ENCODE measurements at regions not wholly inside any gene's neighbourhood (a gene's known extent, or its start where the extent isn't known, plus 50 kb on each side); places are given as distances from the start of the nearest gene placed in this dataset.
"Not testable (repeated sequence)": the region's sequence is repeated elsewhere in the genome, so short reads cannot be mapped to it uniquely, and the experiment has no call there.

DNA sequence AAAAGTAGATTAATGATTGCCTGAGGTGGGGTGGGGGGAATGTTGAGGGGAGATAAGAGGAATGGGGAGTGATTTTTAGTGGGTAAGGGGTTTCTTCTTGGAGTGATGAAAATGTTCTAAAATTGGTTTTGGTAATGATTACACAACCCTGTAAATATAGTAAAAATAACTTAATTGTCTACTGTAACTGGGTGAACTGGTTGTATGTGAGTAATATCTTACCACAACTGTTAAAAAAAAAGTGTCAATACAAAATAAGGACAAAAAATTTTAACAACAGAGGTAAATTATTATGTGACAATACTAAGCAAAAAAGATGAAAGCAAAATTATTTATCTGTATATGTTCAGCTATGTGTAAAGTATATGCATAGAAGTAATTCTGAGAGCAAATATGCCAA lies 86.3 kb upstream of the RASSF8 start:
- no peak for DNase-seq (ENCODE audit: low read depth)

DNA sequence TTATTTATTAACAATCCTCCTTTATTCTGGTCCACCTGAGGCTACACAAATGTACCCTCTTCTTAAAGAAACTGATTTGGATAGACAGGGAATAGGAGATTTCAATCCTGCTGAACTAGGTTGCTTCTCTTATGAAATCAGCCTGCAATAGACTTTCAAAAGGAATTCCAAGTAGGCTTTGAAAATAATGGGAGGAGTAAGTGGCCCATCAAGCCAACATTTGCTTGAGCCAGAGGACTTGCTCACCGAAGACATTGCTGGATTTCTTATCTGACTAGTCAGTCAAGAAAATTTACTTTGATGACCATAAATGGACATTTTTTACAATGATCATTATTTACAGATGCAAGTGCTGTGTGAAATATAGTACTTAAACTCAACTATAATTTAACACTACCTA lies 82.8 kb upstream of the RASSF8 start:
- peak; percentile 75 for DNase-seq (ENCODE audit: low read depth)

DNA sequence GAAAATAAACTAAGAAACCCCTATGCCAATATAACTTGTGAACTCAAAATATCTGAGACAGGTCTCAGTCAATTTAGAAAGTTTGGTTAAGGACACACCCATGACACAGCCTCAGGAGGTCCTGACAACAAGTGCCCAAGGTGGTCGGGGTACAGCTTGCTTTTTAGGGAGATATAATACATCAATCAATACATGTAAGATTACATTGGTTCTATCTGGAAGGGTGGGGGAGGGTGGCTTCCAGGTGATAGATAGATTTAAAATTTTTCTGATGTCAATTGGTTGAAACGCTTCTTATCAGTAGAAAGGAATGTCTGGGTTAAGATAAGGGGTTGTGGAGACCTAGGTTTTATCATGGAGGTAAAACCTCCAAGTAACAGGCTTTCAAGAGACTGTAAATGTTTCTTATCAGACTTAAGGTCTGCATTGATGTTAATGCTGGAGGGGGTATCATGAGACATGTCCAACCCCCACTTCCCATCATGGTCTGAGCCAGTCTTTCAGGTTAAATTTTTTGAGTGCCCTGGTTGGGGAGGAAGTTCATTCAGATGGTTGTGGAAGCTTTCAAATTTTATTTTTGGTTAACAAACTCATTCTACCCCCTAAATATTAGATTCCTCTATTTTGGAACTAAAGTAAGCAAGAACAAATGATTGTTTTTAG lies 82.0 kb upstream of the RASSF8 start:
- no peak for DNase-seq (ENCODE audit: low read depth)

DNA sequence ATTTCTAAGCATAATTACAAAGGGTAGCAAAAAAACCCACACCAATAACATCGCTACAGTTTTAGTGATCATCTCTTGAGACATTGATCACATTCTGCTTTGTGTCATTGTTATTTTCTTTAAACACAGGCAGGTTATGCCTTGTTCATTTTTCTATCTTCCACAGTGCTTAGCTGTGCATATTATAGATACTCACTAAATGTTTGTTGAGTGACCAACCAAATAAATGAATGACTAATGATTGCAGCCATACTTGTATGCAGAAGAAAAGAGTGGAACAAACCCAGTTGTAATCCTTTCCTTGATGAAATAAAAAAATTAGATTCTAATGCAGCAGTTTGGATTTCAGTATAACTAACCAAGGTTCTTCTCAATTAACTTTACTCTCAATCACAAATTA lies 81.0 kb upstream of the RASSF8 start:
- DNase-seq (ENCODE audit: low read depth): no peak

DNA sequence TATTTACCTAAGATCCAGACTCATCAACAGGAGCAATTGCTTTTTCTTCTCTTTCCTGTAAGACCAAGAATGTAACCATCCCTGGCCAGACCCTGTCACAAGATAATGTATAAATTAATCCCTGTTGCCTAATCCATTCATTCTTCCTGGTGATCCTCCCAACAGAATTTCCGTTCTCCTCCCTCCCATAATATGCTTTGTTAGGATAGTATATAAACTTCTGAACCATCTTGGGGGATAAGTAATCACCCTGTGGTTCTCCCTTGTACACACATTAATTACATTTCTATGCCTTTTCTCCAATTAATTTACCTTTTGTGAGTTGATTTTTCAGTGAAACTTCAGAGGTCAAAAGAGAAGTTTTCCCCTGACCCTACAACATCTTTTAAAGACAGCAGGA lies 76.2 kb upstream of the RASSF8 start:
- no peak for DNase-seq (ENCODE audit: low read depth)

DNA sequence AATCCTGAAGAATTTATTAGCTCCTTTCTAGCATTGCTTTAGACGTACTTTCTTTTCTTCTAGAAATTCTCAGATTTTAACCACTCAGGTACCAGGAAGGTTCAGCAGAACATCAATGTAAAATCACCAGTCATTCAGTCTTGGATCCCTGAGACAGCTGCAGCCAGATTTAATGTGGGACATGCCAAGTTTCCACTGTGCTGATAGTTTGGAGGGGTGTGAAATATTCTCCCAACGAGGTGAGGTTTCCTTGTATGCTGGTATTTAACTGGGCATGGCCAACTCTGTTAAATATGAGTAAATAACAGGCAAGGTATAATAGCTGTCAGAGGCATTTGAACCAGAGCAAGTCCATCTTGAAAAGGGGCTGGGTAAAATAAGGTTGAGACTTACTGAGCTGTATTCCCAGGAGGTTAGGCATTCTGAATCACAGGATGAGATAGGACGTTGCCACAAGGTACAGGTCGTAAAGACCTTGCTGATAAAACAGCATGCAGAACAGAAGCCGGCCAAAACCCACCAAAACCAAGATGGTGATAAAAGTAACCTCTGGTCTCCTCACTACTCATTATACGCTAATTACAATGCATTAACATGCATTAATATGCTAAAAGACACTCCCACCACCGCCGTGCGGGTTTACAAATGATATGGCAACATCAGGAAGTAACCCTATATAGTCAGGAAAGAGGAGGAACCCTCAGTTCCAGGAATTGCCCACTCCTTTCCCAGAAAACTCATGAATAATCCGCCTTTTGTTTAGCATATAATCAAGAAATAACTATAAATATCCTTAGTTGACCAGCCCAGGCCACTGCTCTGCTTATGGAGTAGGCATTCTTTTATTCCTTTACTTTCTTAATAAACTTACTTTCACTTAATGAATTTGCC lies 75.2 kb upstream of the RASSF8 start:
- no peak for DNase-seq (ENCODE audit: low read depth)

DNA sequence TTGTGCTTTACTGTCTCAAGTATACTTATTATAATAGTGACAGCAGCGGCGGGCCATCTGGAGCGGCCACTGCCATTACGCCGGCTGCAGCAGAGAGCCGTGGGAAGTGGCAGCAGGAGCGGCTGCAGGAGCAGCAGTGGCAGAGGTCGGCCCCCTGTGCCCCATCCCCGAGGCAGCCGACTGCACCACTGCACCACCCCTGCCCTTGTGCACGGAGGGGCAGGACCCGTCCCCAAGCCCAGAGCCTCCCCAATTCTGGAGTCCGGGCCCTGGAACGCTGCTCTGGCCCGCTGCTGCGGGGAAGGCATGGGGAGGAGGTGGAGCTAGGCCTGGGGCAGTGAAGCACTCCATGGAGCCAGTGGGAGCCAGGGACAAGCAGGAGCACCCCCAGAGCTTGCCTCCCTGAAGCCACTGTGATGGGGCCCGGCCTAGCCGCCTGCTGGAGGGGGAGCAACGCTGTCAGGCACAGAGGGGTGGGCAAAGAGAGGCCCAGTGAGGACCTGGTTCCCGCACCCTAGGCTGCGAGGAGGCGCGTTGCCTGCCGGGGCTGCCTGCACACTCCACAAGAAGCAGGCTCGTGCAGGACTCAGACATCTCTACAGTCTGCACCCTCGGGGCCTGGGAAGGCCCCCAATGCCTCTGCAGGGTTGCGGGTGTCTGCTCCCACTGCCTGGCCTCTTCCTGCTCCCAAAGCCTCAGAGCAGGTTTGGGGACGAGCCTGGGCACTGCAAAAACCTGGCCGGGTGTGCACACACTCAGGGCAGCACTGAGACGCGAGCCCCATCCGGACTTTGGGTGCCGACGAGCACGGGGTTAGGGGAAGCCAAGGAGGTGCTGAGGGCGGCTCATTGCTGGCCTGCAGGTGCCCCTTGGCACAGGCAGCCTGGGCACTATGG lies 74.2 kb upstream of the RASSF8 start:
- no peak for DNase-seq (ENCODE audit: low read depth)

DNA sequence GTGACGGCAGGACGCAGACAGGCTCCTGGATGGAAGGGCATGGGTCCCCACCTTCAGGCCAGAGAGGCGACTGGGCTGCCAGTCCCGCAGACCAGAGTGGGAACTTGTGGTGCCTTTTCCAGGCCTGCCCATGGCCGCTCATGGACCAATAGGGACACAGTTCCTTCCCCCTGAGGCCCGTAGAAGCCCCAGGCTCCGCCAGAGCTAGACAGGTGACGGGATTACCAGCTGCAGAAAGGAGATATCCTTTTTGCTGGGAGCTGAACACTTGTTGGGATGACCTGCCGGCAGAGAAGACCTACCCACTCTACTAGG lies 73.6 kb upstream of the RASSF8 start:
- no peak for DNase-seq (ENCODE audit: low read depth)

DNA sequence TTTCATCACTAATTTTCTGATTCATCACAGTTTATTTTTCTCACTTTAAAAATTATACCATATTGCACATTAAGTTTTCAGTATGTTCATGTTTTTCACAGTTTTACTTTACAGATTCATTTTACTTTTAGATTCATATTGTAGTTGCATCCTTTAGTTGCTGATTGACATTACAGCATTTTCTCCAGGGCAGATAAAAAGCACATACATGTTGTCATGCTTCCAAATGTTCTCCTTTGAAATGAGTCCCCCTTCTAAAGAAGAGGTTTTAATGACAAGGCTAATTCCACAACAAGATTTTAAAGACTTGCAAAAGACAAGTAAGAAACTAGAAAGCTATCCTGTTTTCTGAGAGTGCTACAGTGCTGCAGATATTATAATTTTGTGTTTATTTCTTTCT lies 72.1 kb upstream of the RASSF8 start:
- DNase-seq (ENCODE audit: low read depth): no peak

DNA sequence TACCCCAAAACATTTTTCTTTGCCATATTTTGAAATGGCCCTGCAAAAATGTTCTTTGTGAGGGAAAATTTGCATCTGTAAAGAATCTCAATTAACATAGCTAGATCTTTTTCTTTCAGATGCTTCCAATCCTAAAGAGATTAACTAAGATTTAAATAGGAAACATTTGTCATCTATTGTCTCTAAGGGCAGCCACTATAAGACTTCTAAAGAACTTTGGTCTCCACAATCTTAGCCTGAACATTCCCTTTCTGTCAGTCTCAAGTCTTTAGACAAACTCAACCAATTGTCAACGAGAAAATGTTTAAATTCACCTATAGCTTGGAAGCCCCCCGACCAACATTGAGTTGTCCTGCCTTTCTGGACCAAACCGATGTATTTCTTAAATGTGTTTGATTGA lies 71.1 kb upstream of the RASSF8 start:
- no peak for DNase-seq (ENCODE audit: low read depth)

DNA sequence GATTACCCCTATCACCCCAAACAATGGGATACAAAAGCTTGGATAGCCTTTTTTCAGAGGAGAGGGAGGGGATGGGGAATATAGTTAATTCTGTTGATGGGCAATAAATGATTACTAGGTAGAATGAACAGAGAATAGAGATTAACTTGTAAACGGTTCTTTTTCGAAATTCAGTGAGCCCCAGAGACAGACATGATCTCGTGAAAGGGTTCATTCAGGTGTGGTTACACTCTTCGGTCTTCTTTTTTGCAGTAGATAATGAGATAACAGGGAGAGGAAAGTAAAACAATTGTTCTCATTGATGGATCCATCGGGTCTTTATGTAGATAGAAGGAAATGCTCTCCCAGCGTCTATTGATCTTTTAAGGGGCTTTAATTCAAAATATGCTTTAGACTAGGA lies 69.3 kb upstream of the RASSF8 start:
- no peak for DNase-seq (ENCODE audit: low read depth)

DNA sequence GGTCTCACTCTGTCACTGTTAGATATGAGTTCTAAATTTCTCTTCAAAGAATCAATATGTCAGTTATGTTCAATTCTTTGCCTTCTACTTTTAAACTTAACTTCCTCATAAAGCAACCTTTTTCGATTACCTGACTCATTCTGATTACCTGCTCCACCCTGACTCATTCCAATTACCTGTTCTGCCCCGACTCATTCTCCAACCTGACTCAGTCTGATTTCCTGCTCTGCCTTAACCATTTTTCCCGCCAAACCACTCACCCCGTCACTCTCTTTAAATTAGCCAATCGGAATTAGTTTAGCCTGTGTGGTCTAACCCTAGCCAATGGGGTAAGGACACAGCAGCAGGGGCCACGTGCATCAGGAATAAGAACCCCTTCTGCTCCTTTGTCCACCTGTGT lies 67.4 kb upstream of the RASSF8 start:
- not testable (repeated sequence) for DNase-seq (ENCODE audit: low read depth)

DNA sequence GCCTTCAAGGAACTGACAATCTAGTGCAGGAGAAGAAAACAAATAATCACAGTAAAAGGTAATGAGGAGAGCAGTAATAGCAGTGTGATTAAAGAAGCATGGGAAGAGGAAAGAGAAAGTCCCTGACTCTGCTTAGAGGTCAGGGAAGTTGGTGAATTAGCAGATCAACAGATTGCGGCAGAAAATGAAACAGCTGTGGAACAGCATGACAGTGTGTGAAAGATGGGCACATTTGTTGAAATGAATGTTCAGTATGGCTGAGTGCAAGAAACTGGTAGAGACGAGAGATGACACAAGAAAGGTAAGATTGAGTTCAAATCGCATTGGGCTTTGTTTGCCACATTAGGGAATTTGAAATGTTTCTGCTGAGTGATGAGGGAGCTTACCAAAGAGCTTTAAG lies 63.7 kb upstream of the RASSF8 start:
- DNase-seq (ENCODE audit: low read depth): peak; percentile 27

DNA sequence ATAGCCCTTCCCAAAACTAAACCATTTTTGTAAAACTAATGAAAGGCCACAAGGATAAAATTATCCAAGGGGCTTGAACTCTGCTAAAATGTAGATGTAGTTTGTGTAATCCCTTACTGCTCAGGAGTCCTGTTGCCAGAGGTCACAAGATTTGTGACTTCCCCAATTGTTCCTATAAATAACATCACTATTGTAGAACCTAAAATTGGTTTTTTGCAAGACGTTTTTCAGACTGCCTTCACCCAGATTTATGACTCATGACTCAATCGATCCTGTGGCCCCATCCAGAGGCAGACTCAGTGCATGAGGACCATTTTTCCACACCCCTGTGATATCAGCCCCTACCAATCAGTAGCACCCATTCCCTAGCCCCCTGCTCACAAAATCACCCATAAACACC lies 61.5 kb upstream of the RASSF8 start:
- DNase-seq (ENCODE audit: low read depth): no peak

DNA sequence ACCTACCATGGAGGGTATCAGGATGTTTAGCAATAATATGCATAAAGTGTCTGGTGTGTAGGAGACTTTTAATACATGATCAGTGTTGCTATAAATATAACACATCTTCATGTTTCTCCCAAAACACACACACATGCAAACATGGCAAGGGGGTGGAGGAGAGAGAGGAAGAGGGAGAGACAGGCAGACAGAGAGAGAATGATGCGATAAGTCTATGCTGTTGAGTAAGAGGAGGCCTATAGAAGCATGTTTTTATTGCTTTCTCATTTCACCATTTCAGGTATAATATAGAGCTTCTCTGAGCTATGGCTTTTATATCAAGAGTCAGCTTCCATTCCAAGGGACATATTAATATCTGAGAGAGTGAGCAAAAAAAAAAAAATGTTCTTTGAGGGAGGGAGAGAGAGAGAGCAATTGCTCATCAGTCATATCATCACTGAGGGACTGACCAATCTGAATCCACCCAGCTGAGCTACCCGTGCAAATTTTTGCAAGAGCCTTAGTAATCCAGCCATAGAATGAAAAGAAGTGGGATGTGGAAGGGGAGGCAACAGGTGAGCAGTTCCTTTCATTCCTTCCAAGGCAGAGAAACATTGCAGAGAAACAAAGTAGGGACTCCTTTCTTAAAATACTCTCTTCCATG lies 54.8 kb upstream of the RASSF8 start:
- peak; percentile 60 for DNase-seq (ENCODE audit: low read depth)

DNA sequence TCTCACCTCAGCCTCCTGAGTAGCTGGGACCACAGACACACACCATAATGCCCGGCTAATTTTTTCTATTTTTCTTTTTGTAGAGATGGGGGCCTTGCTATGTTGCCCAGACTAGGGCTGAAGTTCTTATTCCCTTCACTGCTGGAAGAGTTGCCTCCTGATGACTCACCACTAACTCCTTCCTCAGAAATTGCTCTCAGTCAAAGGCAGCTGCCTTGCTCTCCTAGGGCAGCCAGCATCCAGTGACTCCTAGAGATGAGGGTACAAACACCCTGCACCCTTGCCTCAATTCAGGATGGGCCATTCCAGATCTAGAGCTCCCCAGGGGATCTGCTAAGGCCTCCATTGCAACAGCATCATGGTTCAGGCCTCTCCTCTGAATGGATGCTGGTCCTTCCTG lies 54.0 kb upstream of the RASSF8 start:
- DNase-seq (ENCODE audit: low read depth): peak; percentile 44

DNA sequence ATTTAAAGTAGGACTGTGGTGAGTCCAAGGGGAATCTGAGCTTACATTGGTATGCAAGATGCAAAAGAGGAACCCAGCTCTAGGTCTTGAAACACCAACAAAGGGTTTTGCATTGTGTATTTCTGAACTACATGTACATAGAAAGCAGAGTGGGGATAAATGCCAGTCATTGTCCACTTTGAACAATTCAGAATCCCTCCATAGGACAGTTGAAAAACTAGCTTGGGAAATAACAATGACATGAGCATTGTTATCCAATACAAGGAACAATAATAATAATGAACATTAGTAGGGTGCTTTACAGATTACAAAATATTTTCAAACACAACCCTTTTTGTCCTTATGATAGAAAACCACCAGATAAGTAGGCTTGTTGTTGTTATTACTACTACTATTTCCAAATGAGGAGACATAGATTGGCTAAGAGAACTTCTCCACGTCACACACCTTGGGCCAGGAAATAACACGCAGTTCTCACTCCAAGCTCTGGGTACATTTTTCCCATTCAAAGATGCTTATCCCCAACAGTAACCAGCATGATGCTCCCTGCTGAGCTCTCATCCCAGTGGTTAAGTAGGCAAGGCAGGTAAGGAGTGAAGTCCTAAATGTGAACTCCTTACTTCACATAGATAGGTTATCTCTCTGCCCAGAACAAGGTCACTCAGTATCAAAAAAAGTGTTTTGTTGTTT lies 51.7 kb upstream of the RASSF8 start:
- DNase-seq (ENCODE audit: low read depth): no peak

Measured in amniotic epithelial cell (primary cell).